ENCODE measurements at regions not wholly inside any gene's neighbourhood (a gene's known extent, or its start where the extent isn't known, plus 50 kb on each side); places are given as distances from the start of the nearest gene placed in this dataset.
"Not testable (repeated sequence)": the region's sequence is repeated elsewhere in the genome, so short reads cannot be mapped to it uniquely, and the experiment has no call there.

DNA sequence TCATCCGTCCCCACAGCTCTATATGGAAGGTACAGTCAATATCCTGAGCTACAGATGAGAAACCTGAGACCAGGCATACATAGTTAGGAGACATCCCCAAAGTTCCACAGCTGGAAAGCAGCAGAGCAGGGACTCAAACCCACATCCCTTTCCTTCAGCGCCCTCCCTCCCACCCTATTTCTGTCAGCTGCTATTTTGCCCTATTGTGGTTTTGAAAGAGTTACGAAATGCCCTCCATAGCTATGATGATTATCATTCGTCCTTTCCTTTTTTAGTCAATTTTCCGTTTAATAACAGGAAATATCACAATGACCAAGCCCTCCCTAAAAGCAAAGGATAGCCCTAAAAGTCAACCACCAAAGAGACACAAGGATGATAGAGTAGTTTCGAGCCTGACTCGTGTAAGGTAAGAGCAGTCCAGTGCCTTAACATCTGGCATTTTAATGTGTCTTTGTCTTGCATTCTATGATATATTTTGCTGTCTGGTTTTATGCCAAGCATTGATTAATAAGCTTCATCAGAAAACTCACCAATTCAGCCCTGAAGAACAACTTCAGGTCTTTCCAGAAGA lies 264.3 kb upstream of the NBPF12 start:
- H3K27me3 ChIP-seq (ENCODE audit: control insufficient read depth in 2 of 2, insufficient read depth in 2 of 2, low read length in 2 of 2); BruUV-seq (replicated peaks); H3K4me1 ChIP-seq (ENCODE audit: control insufficient read depth, extremely low read depth, insufficient read depth, low read length); intact Hi-C loops (cut with micrococcal nuclease); H3K4me3 ChIP-seq (replicated peaks in 1 of 3; ENCODE audit: insufficient read depth in 1 of 3, low read depth in 1 of 3, low read length in 3 of 3); H3K9ac ChIP-seq (replicated peaks; ENCODE audit: extremely low read depth, insufficient read depth, low read length); dilution Hi-C loops (cut with MboI; ENCODE audit: extremely low pct_ligation_motif_present, low sequenced_read_pairs); H3K9me1 ChIP-seq (replicated peaks; ENCODE audit: control insufficient read depth, extremely low read depth, insufficient read depth, low read length); H4K20me1 ChIP-seq (replicated peaks; ENCODE audit: control insufficient read depth, extremely low read depth, insufficient read depth, low read length); H3K4me2 ChIP-seq (ENCODE audit: insufficient read depth, low read length); H3K79me2 ChIP-seq (ENCODE audit: control insufficient read depth, insufficient read depth, low read length); H2AFZ ChIP-seq (ENCODE audit: low read depth, low read length); DNase-seq (ENCODE audit: low read depth, low spot score); FAIRE-seq; H3K36me3 ChIP-seq (ENCODE audit: control insufficient read depth in 2 of 2, extremely low read depth in 1 of 2, insufficient read depth in 2 of 2, low read length in 2 of 2); POLR2A ChIA-PET; H3K27ac ChIP-seq (ENCODE audit: insufficient read depth, low read depth, low read length); CTCF ChIA-PET; H3K9me3 ChIP-seq (replicated peaks; ENCODE audit: control insufficient read depth, insufficient read depth, low read length): not testable (repeated sequence)

DNA sequence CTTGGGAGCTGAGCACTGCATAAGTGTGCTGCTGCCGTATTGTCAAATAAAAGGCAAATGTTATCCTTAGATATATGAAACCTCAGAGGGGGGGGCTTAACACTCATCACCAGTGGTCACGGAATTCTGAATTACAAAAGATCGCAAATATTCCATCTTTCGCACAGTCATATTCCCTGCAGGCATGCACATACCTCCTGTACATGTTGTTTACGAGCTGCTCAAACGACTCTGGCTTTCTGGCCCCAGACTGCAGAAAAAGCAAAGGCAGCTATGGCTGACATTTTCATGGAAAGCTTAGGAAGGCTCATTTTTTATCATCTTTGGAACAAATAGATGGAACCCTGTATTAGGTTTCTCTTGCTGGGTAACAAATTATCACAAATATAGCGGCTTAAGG lies 265.5 kb upstream of the NBPF12 start:
- DNase-seq (ENCODE audit: low read depth, low spot score); FAIRE-seq; H3K9me1 ChIP-seq (replicated peaks; ENCODE audit: control insufficient read depth, extremely low read depth, insufficient read depth, low read length); intact Hi-C loops (cut with micrococcal nuclease); H3K4me3 ChIP-seq (replicated peaks in 1 of 3; ENCODE audit: insufficient read depth in 1 of 3, low read depth in 1 of 3, low read length in 3 of 3); BruUV-seq (replicated peaks); H3K36me3 ChIP-seq (ENCODE audit: control insufficient read depth in 2 of 2, extremely low read depth in 1 of 2, insufficient read depth in 2 of 2, low read length in 2 of 2); H3K9me3 ChIP-seq (replicated peaks; ENCODE audit: control insufficient read depth, insufficient read depth, low read length); H3K27me3 ChIP-seq (ENCODE audit: control insufficient read depth in 2 of 2, insufficient read depth in 2 of 2, low read length in 2 of 2); dilution Hi-C loops (cut with MboI; ENCODE audit: extremely low pct_ligation_motif_present, low sequenced_read_pairs); H3K4me2 ChIP-seq (ENCODE audit: insufficient read depth, low read length); H4K20me1 ChIP-seq (replicated peaks; ENCODE audit: control insufficient read depth, extremely low read depth, insufficient read depth, low read length); H3K9ac ChIP-seq (replicated peaks; ENCODE audit: extremely low read depth, insufficient read depth, low read length); POLR2A ChIA-PET; CTCF ChIA-PET; H3K27ac ChIP-seq (ENCODE audit: insufficient read depth, low read depth, low read length); H3K79me2 ChIP-seq (ENCODE audit: control insufficient read depth, insufficient read depth, low read length); H2AFZ ChIP-seq (ENCODE audit: low read depth, low read length); H3K4me1 ChIP-seq (ENCODE audit: control insufficient read depth, extremely low read depth, insufficient read depth, low read length): not testable (repeated sequence)

DNA sequence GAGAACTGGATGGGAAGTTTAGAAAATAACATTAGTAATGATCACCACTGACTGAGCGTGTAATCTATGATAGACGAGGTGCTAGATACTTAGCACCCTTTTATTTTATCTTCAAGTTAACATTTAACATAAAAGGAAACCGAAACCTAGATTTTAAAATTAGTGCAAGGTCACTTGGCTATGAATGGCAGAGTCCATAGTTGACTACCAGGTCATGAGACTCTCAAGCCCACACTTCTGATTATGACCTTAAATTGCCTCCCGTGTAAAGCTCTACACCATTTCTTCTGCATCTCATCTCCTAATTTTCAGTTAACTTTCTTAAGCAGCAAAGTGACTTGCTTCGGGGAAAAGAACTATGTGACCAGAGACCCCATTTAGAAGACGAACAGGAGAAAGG lies 266.5 kb upstream of the NBPF12 start:
- H3K9me3 ChIP-seq (replicated peaks; ENCODE audit: control insufficient read depth, insufficient read depth, low read length); DNase-seq (ENCODE audit: low read depth, low spot score); H3K9ac ChIP-seq (replicated peaks; ENCODE audit: extremely low read depth, insufficient read depth, low read length); H2AFZ ChIP-seq (ENCODE audit: low read depth, low read length); BruUV-seq (replicated peaks); H3K4me3 ChIP-seq (replicated peaks in 1 of 3; ENCODE audit: insufficient read depth in 1 of 3, low read depth in 1 of 3, low read length in 3 of 3); dilution Hi-C loops (cut with MboI; ENCODE audit: extremely low pct_ligation_motif_present, low sequenced_read_pairs); POLR2A ChIA-PET; H3K79me2 ChIP-seq (ENCODE audit: control insufficient read depth, insufficient read depth, low read length); H4K20me1 ChIP-seq (replicated peaks; ENCODE audit: control insufficient read depth, extremely low read depth, insufficient read depth, low read length); intact Hi-C loops (cut with micrococcal nuclease); H3K4me2 ChIP-seq (ENCODE audit: insufficient read depth, low read length); H3K27me3 ChIP-seq (ENCODE audit: control insufficient read depth in 2 of 2, insufficient read depth in 2 of 2, low read length in 2 of 2); CTCF ChIA-PET; H3K9me1 ChIP-seq (replicated peaks; ENCODE audit: control insufficient read depth, extremely low read depth, insufficient read depth, low read length); FAIRE-seq; H3K36me3 ChIP-seq (ENCODE audit: control insufficient read depth in 2 of 2, extremely low read depth in 1 of 2, insufficient read depth in 2 of 2, low read length in 2 of 2); H3K27ac ChIP-seq (ENCODE audit: insufficient read depth, low read depth, low read length); H3K4me1 ChIP-seq (ENCODE audit: control insufficient read depth, extremely low read depth, insufficient read depth, low read length): not testable (repeated sequence)

DNA sequence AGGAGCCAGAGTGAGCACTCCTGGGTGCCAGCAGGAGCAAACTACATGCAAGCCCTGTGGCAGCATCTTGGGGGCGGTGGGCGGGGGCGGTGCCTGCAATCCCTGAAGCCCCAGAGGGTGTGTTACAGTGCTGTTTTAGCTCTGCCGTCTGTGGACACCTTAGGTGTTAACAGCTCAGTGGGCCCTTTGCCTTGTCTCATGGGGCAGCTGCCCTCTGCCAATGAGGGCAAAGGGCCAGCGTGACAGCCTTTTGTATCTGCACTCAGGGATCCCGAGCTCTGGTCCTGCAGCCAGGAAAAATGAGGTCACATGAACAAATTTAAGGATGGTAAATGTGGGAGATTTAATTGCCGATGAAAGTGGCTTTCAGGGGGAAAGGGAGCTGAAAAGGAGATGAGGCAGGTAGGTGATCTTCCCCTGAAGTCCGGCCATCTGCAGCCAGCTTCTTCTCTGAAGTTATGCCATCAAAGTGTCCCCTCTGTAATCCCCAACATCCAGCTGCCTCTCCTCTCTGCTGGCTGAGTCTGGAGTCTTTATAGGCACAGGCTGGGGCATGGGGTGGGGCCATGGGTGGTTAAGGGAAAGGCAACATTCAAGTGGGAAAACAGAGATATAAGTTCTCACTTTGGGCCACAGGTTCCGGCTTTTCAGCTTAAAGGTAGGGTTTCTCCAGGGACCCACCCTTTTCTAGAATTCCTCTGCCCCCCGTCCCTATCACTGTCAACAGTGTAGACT lies 267.1 kb upstream of the NBPF12 start:
- H2AFZ ChIP-seq (ENCODE audit: low read depth, low read length); intact Hi-C loops (cut with micrococcal nuclease); H3K4me1 ChIP-seq (ENCODE audit: control insufficient read depth, extremely low read depth, insufficient read depth, low read length); H3K9me3 ChIP-seq (replicated peaks; ENCODE audit: control insufficient read depth, insufficient read depth, low read length); DNase-seq (ENCODE audit: low read depth, low spot score); H3K36me3 ChIP-seq (ENCODE audit: control insufficient read depth in 2 of 2, extremely low read depth in 1 of 2, insufficient read depth in 2 of 2, low read length in 2 of 2); dilution Hi-C loops (cut with MboI; ENCODE audit: extremely low pct_ligation_motif_present, low sequenced_read_pairs); CTCF ChIA-PET; H4K20me1 ChIP-seq (replicated peaks; ENCODE audit: control insufficient read depth, extremely low read depth, insufficient read depth, low read length); H3K9ac ChIP-seq (replicated peaks; ENCODE audit: extremely low read depth, insufficient read depth, low read length); POLR2A ChIA-PET; FAIRE-seq; H3K27ac ChIP-seq (ENCODE audit: insufficient read depth, low read depth, low read length); H3K4me3 ChIP-seq (replicated peaks in 1 of 3; ENCODE audit: insufficient read depth in 1 of 3, low read depth in 1 of 3, low read length in 3 of 3); H3K79me2 ChIP-seq (ENCODE audit: control insufficient read depth, insufficient read depth, low read length); H3K27me3 ChIP-seq (ENCODE audit: control insufficient read depth in 2 of 2, insufficient read depth in 2 of 2, low read length in 2 of 2); H3K9me1 ChIP-seq (replicated peaks; ENCODE audit: control insufficient read depth, extremely low read depth, insufficient read depth, low read length); H3K4me2 ChIP-seq (ENCODE audit: insufficient read depth, low read length); BruUV-seq (replicated peaks): not testable (repeated sequence)
